ENCODE measurements at regions not wholly inside any gene's neighbourhood (a gene's known extent, or its start where the extent isn't known, plus 50 kb on each side); places are given as distances from the start of the nearest gene placed in this dataset.

GRCh38 chr1:113247355-113247754 lies 143.0 kb upstream of the MAGI3 start:
- no peak overlapping the region for H3K27ac Mint-ChIP-seq (ENCODE audit: unreplicated experiment)
- CTCF ChIA-PET: no interaction called here
- DNase-seq: no peak
- intact Hi-C loops (cut with micrococcal nuclease; ENCODE audit: unreplicated experiment): no loop called here
- no peak for TF ChIP-seq CTCF (IDR thresholded peaks at IDR 0.05; ENCODE audit: unreplicated experiment)
- no peak overlapping the region for H3K4me3 Mint-ChIP-seq (ENCODE audit: low read depth, unreplicated experiment)
- no peaks in the 10 kb centered on the region for H3K27me3 Mint-ChIP-seq (ENCODE audit: unreplicated experiment)
- no peaks in the 10 kb centered on the region for H3K9me3 Mint-ChIP-seq (ENCODE audit: low read depth, unreplicated experiment)
- BruUV-seq (replicated peaks): no TSS peak
- H3K4me1 Mint-ChIP-seq (ENCODE audit: low read depth, unreplicated experiment): peaks cover 7% of the 10 kb centered on the region
- no peaks in the 10 kb centered on the region for H3K36me3 Mint-ChIP-seq (ENCODE audit: insufficient read depth, unreplicated experiment)

GRCh38 chr1:113247782-113248181 lies 142.5 kb upstream of the MAGI3 start:
- Mint-ChIP-seq H3K27ac (ENCODE audit: unreplicated experiment) (no peak overlapping the region), H3K4me1 (ENCODE audit: low read depth, unreplicated experiment) (peaks cover 7% of the 10 kb centered on the region), H3K27me3 (ENCODE audit: unreplicated experiment) (no peaks in the 10 kb centered on the region), H3K36me3 (ENCODE audit: insufficient read depth, unreplicated experiment) (no peaks in the 10 kb centered on the region), H3K9me3 (ENCODE audit: low read depth, unreplicated experiment) (no peaks in the 10 kb centered on the region), H3K4me3 (ENCODE audit: low read depth, unreplicated experiment) (no peak overlapping the region)
- CTCF ChIA-PET: no interaction called here
- intact Hi-C loops (cut with micrococcal nuclease; ENCODE audit: unreplicated experiment): no loop called here
- TF ChIP-seq CTCF (IDR thresholded peaks at IDR 0.05; ENCODE audit: unreplicated experiment): no peak
- no peak for DNase-seq
- BruUV-seq (replicated peaks): no TSS peak

- peaks cover 7% of the 10 kb centered on the region for H3K4me1 Mint-ChIP-seq (ENCODE audit: low read depth, unreplicated experiment)
- H3K36me3 Mint-ChIP-seq (ENCODE audit: insufficient read depth, unreplicated experiment): no peaks in the 10 kb centered on the region
- no peak for TF ChIP-seq CTCF (IDR thresholded peaks at IDR 0.05; ENCODE audit: unreplicated experiment)
- no peaks in the 10 kb centered on the region for H3K27me3 Mint-ChIP-seq (ENCODE audit: unreplicated experiment)
- no peak overlapping the region for H3K4me3 Mint-ChIP-seq (ENCODE audit: low read depth, unreplicated experiment)
- no TSS peak for BruUV-seq (replicated peaks)
- H3K27ac Mint-ChIP-seq (ENCODE audit: unreplicated experiment): no peak overlapping the region
- H3K9me3 Mint-ChIP-seq (ENCODE audit: low read depth, unreplicated experiment): no peaks in the 10 kb centered on the region
- intact Hi-C loops (cut with micrococcal nuclease; ENCODE audit: unreplicated experiment): no loop called here
- CTCF ChIA-PET: no interaction called here
- DNase-seq: no peak
These were observed 141.8 kb upstream of the MAGI3 start for GRCh38 chr1:113248494-113248893.

GRCh38 chr1:113250161-113250560 lies 140.2 kb upstream of the MAGI3 start:
- no TSS peak for BruUV-seq (replicated peaks)
- intact Hi-C loops (cut with micrococcal nuclease; ENCODE audit: unreplicated experiment): no loop called here
- no peak for TF ChIP-seq CTCF (IDR thresholded peaks at IDR 0.05; ENCODE audit: unreplicated experiment)

GRCh38 chr1:113252166-113252565 lies 138.1 kb upstream of the MAGI3 start:
- Mint-ChIP-seq H3K36me3 (ENCODE audit: insufficient read depth, unreplicated experiment) (peaks cover 9% of the 10 kb centered on the region), H3K27me3 (ENCODE audit: unreplicated experiment) (no peaks in the 10 kb centered on the region), H3K9me3 (ENCODE audit: low read depth, unreplicated experiment) (no peaks in the 10 kb centered on the region), H3K27ac (ENCODE audit: unreplicated experiment) (no peak overlapping the region), H3K4me3 (ENCODE audit: low read depth, unreplicated experiment) (no peak overlapping the region), H3K4me1 (ENCODE audit: low read depth, unreplicated experiment) (peaks cover 33% of the 10 kb centered on the region)
- no peak for TF ChIP-seq CTCF (IDR thresholded peaks at IDR 0.05; ENCODE audit: unreplicated experiment)
- intact Hi-C loops (cut with micrococcal nuclease; ENCODE audit: unreplicated experiment): no loop called here
- CTCF ChIA-PET: no interaction called here
- BruUV-seq (replicated peaks): no TSS peak
- DNase-seq: no peak

More at GRCh38 chr1:113250161-113250560, 140.2 kb upstream of the MAGI3 start:
- CTCF ChIA-PET: no interaction called here
- DNase-seq: no peak
- Mint-ChIP-seq H3K4me3 (ENCODE audit: low read depth, unreplicated experiment) (no peak overlapping the region), H3K27ac (ENCODE audit: unreplicated experiment) (no peak overlapping the region), H3K36me3 (ENCODE audit: insufficient read depth, unreplicated experiment) (peaks cover 1% of the 10 kb centered on the region), H3K4me1 (ENCODE audit: low read depth, unreplicated experiment) (peaks cover 19% of the 10 kb centered on the region), H3K9me3 (ENCODE audit: low read depth, unreplicated experiment) (no peaks in the 10 kb centered on the region), H3K27me3 (ENCODE audit: unreplicated experiment) (no peaks in the 10 kb centered on the region)

Measured in Calu3 (cell line).